CD8-positive, alpha-beta memory T cell (primary cell): ENCODE measurements at regions not wholly inside any gene's neighbourhood (a gene's known extent, or its start where the extent isn't known, plus 50 kb on each side); places are given as distances from the start of the nearest gene placed in this dataset.

Source experiments
- CTCF ChIA-PET: fragments of 350-600 bp; sonication (Branson Sonifier 250); formaldehyde crosslinking; loops from one replicate; lab custom pipeline; 2021; ENCODE audit warnings: antibody characterized with exemption; lab: Charles Lee
- POLR2A ChIA-PET: fragments of 350-600 bp; sonication (Branson Sonifier 250); formaldehyde crosslinking; loops from one replicate; lab custom pipeline; 2021; ENCODE audit warnings: antibody characterized with exemption; lab: Charles Lee
- DNase-seq, 5 donors: peaks; one replicate each; pipeline versions ENCODE4 v3.0.0 to v3.0.0-alpha.2; 2020 to 2022; ENCODE audit warnings: mixed read lengths in 1 of 5
- H3K27ac ChIP-seq: one replicate; pipeline ENCODE4 v1.7.0; 2013; ENCODE audit warnings: low read depth, mild to moderate bottlenecking, low read length, moderate library complexity
- H3K27me3 ChIP-seq: 2 replicates; pipeline ENCODE4 v1.7.0; 2013; ENCODE audit warnings: low read length, mild to moderate bottlenecking; ENCODE audit not compliant: insufficient read depth, poor library complexity, severe bottlenecking
- H3K36me3 ChIP-seq: 2 replicates; pipeline ENCODE4 v1.7.0; 2013; ENCODE audit warnings: mild to moderate bottlenecking, low read length, moderate library complexity; ENCODE audit not compliant: insufficient read depth
- H3K4me1 ChIP-seq: 2 replicates; pipeline ENCODE4 v1.7.0; 2013; ENCODE audit warnings: mild to moderate bottlenecking, low read length, moderate library complexity; ENCODE audit not compliant: insufficient read depth
- H3K4me3 ChIP-seq: 2 replicates; pipeline ENCODE4 v1.7.0; 2013; ENCODE audit warnings: mild to moderate bottlenecking, low read length
- H3K9me3 ChIP-seq: 2 replicates; pipeline ENCODE4 v1.7.0; 2013; ENCODE audit warnings: mild to moderate bottlenecking, low read length
- H3K27ac Mint-ChIP-seq, 8 donors: one replicate each; pipeline ENCODE4 v1.8.0; 2020 to 2021; ENCODE audit warnings: mixed read lengths in 8 of 8, mild to moderate bottlenecking in 6 of 8, inconsistent platforms in 3 of 8, moderate library complexity in 3 of 8
- H3K27me3 Mint-ChIP-seq, 2 donors: one replicate each; pipeline ENCODE4 v1.8.0; 2020 to 2021; ENCODE audit warnings: mixed read lengths in 2 of 2, mild to moderate bottlenecking in 1 of 2, moderate library complexity in 1 of 2
- H3K36me3 Mint-ChIP-seq, 3 donors: one replicate each; pipeline ENCODE4 v1.8.0; 2020 to 2021; ENCODE audit warnings: mixed read lengths in 3 of 3, inconsistent platforms in 1 of 3, mild to moderate bottlenecking in 1 of 3
- H3K4me1 Mint-ChIP-seq, 3 donors: one replicate each; pipeline ENCODE4 v1.8.0; 2020 to 2021; ENCODE audit warnings: mixed read lengths in 3 of 3, inconsistent platforms in 1 of 3, mild to moderate bottlenecking in 1 of 3
- H3K4me3 Mint-ChIP-seq, 7 donors: one replicate each; pipeline ENCODE4 v1.8.0; 2020 to 2021; ENCODE audit warnings: mixed read lengths in 7 of 7, mild to moderate bottlenecking in 6 of 7, moderate library complexity in 4 of 7, inconsistent platforms in 2 of 7
- H3K9me3 Mint-ChIP-seq, 5 donors: one replicate each; pipeline ENCODE4 v1.8.0; 2020 to 2022; ENCODE audit warnings: mixed read lengths in 5 of 5, mild to moderate bottlenecking in 3 of 5, moderate library complexity in 2 of 5, inconsistent platforms in 1 of 5

GRCh38 chr5:170169996-170170395 lies 62.8 kb upstream of the C5orf58 start:
- ChIA-PET CTCF (no interaction called here), POLR2A (no interaction called here)
- no peak overlapping the region for H3K27ac ChIP-seq
- H3K9me3 ChIP-seq = no peaks in the 10 kb centered on the region
- Mint-ChIP-seq H3K4me3 (no peak overlapping the region), H3K4me1 (no peaks in the 10 kb centered on the region), H3K27ac (no peak overlapping the region), H3K9me3 (no peaks in the 10 kb centered on the region), H3K36me3 (no peaks in the 10 kb centered on the region), H3K27me3 (peaks cover 11 to 22% of the 10 kb centered on the region in 2 donors)
- H3K27me3 ChIP-seq = no peaks in the 10 kb centered on the region
- no peaks in the 10 kb centered on the region for H3K36me3 ChIP-seq
- H3K4me1 ChIP-seq = no peaks in the 10 kb centered on the region
- no peak for DNase-seq
- H3K4me3 ChIP-seq = no peak overlapping the region

- Mint-ChIP-seq H3K9me3 (no peaks in the 10 kb centered on the region), H3K27me3 (peaks cover 4 to 17% of the 10 kb centered on the region in 2 donors), H3K4me1 (no peaks in the 10 kb centered on the region), H3K4me3 (no peak overlapping the region), H3K36me3 (no peaks in the 10 kb centered on the region), H3K27ac (no peak overlapping the region)
- H3K4me1 ChIP-seq = no peaks in the 10 kb centered on the region
- no peak overlapping the region for H3K4me3 ChIP-seq
- no peak overlapping the region for H3K27ac ChIP-seq
- POLR2A ChIA-PET = no interaction called here
- no peaks in the 10 kb centered on the region for H3K27me3 ChIP-seq
- DNase-seq = no peak
- H3K9me3 ChIP-seq = no peaks in the 10 kb centered on the region
- no peaks in the 10 kb centered on the region for H3K36me3 ChIP-seq
- CTCF ChIA-PET = interaction anchor here (0.8 to 1.3 kb wide), 2 partner anchors 11 to 12 kb away, joined by 4 read pairs; no protein-coding TSS in a partner anchor
Measured at GRCh38 chr5:170171811-170172210, 61.0 kb upstream of the C5orf58 start.

- Histone ChIP-seq H3K4me3 (no peak overlapping the region), H3K27ac (no peak overlapping the region), H3K27me3 (no peaks in the 10 kb centered on the region), H3K36me3 (no peaks in the 10 kb centered on the region), H3K9me3 (no peaks in the 10 kb centered on the region), H3K4me1 (no peaks in the 10 kb centered on the region)
- no peak for DNase-seq
- peaks cover 4 to 17% of the 10 kb centered on the region in 2 donors for H3K27me3 Mint-ChIP-seq
- no peaks in the 10 kb centered on the region for H3K9me3 Mint-ChIP-seq
- no peaks in the 10 kb centered on the region for H3K36me3 Mint-ChIP-seq
- H3K4me1 Mint-ChIP-seq = no peaks in the 10 kb centered on the region
- H3K27ac Mint-ChIP-seq = no peak overlapping the region
- ChIA-PET POLR2A (no interaction called here), CTCF (no interaction called here)
- H3K4me3 Mint-ChIP-seq = no peak overlapping the region
Measured at GRCh38 chr5:170173227-170173626, 59.6 kb upstream of the C5orf58 start.

- ChIA-PET POLR2A (no interaction called here), CTCF (no interaction called here)
- Histone ChIP-seq H3K9me3 (no peaks in the 10 kb centered on the region), H3K27me3 (no peaks in the 10 kb centered on the region), H3K4me1 (no peaks in the 10 kb centered on the region), H3K36me3 (no peaks in the 10 kb centered on the region), H3K27ac (no peak overlapping the region), H3K4me3 (no peak overlapping the region)
- H3K9me3 Mint-ChIP-seq = no peaks in the 10 kb centered on the region
- DNase-seq = no peak
- H3K4me3 Mint-ChIP-seq = no peak overlapping the region
- no peaks in the 10 kb centered on the region for H3K4me1 Mint-ChIP-seq
- H3K27me3 Mint-ChIP-seq = peaks cover 4 to 17% of the 10 kb centered on the region in 2 donors
- no peaks in the 10 kb centered on the region for H3K36me3 Mint-ChIP-seq
- no peak overlapping the region for H3K27ac Mint-ChIP-seq
Measured at GRCh38 chr5:170173647-170174046, 59.1 kb upstream of the C5orf58 start.

GRCh38 chr5:170176916-170177315 lies 55.9 kb upstream of the C5orf58 start:
- no peaks in the 10 kb centered on the region for H3K4me1 ChIP-seq
- no peaks in the 10 kb centered on the region for H3K36me3 Mint-ChIP-seq
- H3K36me3 ChIP-seq = no peaks in the 10 kb centered on the region
- no peak for DNase-seq
- H3K27ac Mint-ChIP-seq = no peak overlapping the region
- H3K9me3 Mint-ChIP-seq = no peaks in the 10 kb centered on the region
- no peak overlapping the region for H3K4me3 ChIP-seq
- H3K4me3 Mint-ChIP-seq = peak overlapping the region in 1 of 7 donors; percentile 30
- H3K4me1 Mint-ChIP-seq = no peaks in the 10 kb centered on the region
- peaks cover 0 to 8% of the 10 kb centered on the region in 2 donors for H3K27me3 Mint-ChIP-seq
- no peak overlapping the region for H3K27ac ChIP-seq
- no peaks in the 10 kb centered on the region for H3K9me3 ChIP-seq
- POLR2A ChIA-PET = no interaction called here
- CTCF ChIA-PET = no interaction called here
- H3K27me3 ChIP-seq = no peaks in the 10 kb centered on the region

- CTCF ChIA-PET = interaction anchor here (1.1 kb wide), 1 partner anchor 13 kb away, joined by 3 read pairs; no protein-coding TSS in a partner anchor
Measured at GRCh38 chr5:170178814-170179213, 54.0 kb upstream of the C5orf58 start.

GRCh38 chr5:170179626-170180025 lies 53.2 kb upstream of the C5orf58 start:
- no peak overlapping the region for H3K4me3 Mint-ChIP-seq

More at GRCh38 chr5:170178814-170179213, 54.0 kb upstream of the C5orf58 start:
- no peaks in the 10 kb centered on the region for H3K27me3 ChIP-seq
- DNase-seq = no peak
- H3K4me3 Mint-ChIP-seq = no peak overlapping the region
- no peaks in the 10 kb centered on the region for H3K4me1 Mint-ChIP-seq
- H3K4me1 ChIP-seq = no peaks in the 10 kb centered on the region
- H3K9me3 Mint-ChIP-seq = no peaks in the 10 kb centered on the region
- POLR2A ChIA-PET = no interaction called here
- H3K27me3 Mint-ChIP-seq = no peaks in the 10 kb centered on the region
- no peaks in the 10 kb centered on the region for H3K36me3 ChIP-seq
- no peak overlapping the region for H3K27ac ChIP-seq
- H3K36me3 Mint-ChIP-seq = no peaks in the 10 kb centered on the region
- H3K9me3 ChIP-seq = no peaks in the 10 kb centered on the region
- H3K4me3 ChIP-seq = no peak overlapping the region
- no peak overlapping the region for H3K27ac Mint-ChIP-seq

GRCh38 chr5:170181902-170182301 lies 50.9 kb upstream of the C5orf58 start:
- Mint-ChIP-seq H3K27ac (no peak overlapping the region), H3K9me3 (no peaks in the 10 kb centered on the region), H3K4me1 (no peaks in the 10 kb centered on the region), H3K27me3 (peaks cover 3 to 9% of the 10 kb centered on the region in 2 donors), H3K36me3 (no peaks in the 10 kb centered on the region), H3K4me3 (no peak overlapping the region)
- DNase-seq = no peak
- Histone ChIP-seq H3K4me3 (no peak overlapping the region), H3K36me3 (no peaks in the 10 kb centered on the region), H3K27me3 (no peaks in the 10 kb centered on the region), H3K27ac (no peak overlapping the region), H3K4me1 (no peaks in the 10 kb centered on the region), H3K9me3 (no peaks in the 10 kb centered on the region)
- ChIA-PET CTCF (no interaction called here), POLR2A (no interaction called here)

More at GRCh38 chr5:170179626-170180025, 53.2 kb upstream of the C5orf58 start:
- H3K27me3 Mint-ChIP-seq = peaks cover 0 to 2% of the 10 kb centered on the region in 2 donors
- POLR2A ChIA-PET = no interaction called here
- no peak for DNase-seq
- CTCF ChIA-PET = interaction anchor here (1.1 kb wide), 1 partner anchor 13 kb away, joined by 3 read pairs; no protein-coding TSS in a partner anchor
- Histone ChIP-seq H3K4me3 (no peak overlapping the region), H3K36me3 (no peaks in the 10 kb centered on the region), H3K4me1 (no peaks in the 10 kb centered on the region), H3K27me3 (no peaks in the 10 kb centered on the region), H3K9me3 (no peaks in the 10 kb centered on the region), H3K27ac (no peak overlapping the region)
- no peaks in the 10 kb centered on the region for H3K9me3 Mint-ChIP-seq
- H3K27ac Mint-ChIP-seq = no peak overlapping the region
- H3K36me3 Mint-ChIP-seq = no peaks in the 10 kb centered on the region
- H3K4me1 Mint-ChIP-seq = no peaks in the 10 kb centered on the region
